ENCODE measurements at regions not wholly inside any gene's neighbourhood (a gene's known extent, or its start where the extent isn't known, plus 50 kb on each side); places are given as distances from the start of the nearest gene placed in this dataset.

DNA sequence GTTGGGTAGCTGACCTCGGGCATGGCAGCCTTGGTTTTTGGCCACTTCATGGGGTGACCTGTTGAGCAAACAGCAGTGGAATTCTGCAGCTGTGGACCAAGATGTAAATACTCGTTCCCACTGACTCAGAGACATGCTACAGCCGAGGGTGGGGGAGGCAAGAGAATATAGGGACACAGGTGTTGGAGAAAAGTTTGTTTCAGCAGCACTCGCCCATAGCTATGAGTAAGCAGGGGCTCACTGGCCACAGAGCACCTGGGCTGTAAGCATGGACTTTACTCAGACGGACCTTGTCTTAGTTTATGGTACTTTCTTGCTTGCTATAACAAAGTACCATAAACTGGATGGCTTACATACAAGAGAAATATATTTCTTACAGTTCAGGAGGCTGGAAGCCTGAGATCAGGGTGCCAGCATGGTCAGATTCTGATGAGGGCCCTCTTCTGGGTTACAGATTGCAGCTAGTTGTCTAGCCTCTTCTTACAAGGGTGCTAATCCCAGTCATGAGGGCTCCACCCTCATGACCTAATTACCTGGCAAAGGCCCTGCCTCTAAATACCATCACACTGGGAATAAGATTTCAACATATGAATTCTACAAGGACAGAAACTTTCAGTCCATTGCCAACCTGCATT lies 437.2 kb upstream of the DAB1 start:
- Histone ChIP-seq H3K4me3 (ENCODE audit: extremely low read depth, insufficient read depth, low read length, poor library complexity, severe bottlenecking) (no peak overlapping the region), H3K36me3 (ENCODE audit: control insufficient read depth, insufficient read depth, low read length) (no peaks in the 10 kb centered on the region), H3K27ac (ENCODE audit: low read depth, low read length, severe bottlenecking) (no peak overlapping the region), H3K4me1 (ENCODE audit: control insufficient read depth, insufficient read depth, low read length, poor library complexity, severe bottlenecking) (peaks cover 15% of the 10 kb centered on the region), H3K9me3 (ENCODE audit: control insufficient read depth, low read length) (no peaks in the 10 kb centered on the region)
- WGBS, 2 experiments (ENCODE audit: insufficient coverage in 2 of 2): 82 to 96% methylated on average over 3 to 4 of the region's 5 CpGs

DNA sequence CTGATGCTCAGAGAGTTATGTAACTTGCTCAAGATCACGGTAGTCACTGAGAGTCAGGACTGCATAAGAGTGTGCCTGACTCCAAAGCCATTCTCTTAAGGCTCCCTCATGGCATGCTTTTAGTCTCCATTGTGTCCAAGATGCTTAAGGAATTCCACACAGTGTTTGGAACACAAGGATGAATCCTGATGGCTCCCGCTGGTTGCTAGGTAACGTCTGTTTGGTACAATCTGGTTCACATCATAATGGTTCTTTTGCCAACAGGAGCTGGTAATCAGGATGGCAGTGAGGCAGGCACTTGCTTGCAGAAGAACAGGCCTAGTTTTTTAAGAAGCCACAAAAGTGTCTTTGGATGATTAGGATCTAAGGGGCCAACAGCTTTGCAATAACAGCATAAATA lies 436.5 kb upstream of the DAB1 start:
- H3K4me3 ChIP-seq (ENCODE audit: extremely low read depth, insufficient read depth, low read length, poor library complexity, severe bottlenecking): no peak overlapping the region
- peaks cover 15% of the 10 kb centered on the region for H3K4me1 ChIP-seq (ENCODE audit: control insufficient read depth, insufficient read depth, low read length, poor library complexity, severe bottlenecking)
- no peaks in the 10 kb centered on the region for H3K9me3 ChIP-seq (ENCODE audit: control insufficient read depth, low read length)
- H3K36me3 ChIP-seq (ENCODE audit: control insufficient read depth, insufficient read depth, low read length): no peaks in the 10 kb centered on the region
- no peak overlapping the region for H3K27ac ChIP-seq (ENCODE audit: low read depth, low read length, severe bottlenecking)
- 77 to 96% methylated on average over 3 of the region's 3 CpGs for WGBS, 2 experiments (ENCODE audit: insufficient coverage in 2 of 2)

DNA sequence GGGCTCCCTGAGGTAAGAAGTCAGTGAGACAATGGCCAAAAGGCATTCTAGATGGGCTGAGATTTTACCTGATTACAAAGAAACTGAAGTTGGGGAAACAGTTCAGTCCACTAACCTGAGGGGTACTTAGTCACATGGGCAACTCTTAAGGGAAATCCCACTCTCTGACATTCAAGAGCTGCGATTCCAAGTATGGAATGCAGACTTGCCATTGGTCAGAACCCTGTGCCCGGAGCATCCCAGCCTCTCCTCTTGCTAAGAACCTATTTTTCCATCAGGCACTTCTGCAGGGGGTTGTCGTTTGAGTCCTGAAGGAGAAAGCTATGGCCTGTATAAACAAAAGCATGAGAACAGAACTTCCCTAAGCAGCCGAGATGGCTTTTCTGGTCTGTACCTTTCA lies 434.9 kb upstream of the DAB1 start:
- 44 to 46% methylated on average over 3 of the region's 4 CpGs for WGBS, 2 experiments (ENCODE audit: insufficient coverage in 2 of 2)
- Histone ChIP-seq H3K4me1 (ENCODE audit: control insufficient read depth, insufficient read depth, low read length, poor library complexity, severe bottlenecking) (peaks cover 15% of the 10 kb centered on the region), H3K27ac (ENCODE audit: low read depth, low read length, severe bottlenecking) (no peak overlapping the region)

DNA sequence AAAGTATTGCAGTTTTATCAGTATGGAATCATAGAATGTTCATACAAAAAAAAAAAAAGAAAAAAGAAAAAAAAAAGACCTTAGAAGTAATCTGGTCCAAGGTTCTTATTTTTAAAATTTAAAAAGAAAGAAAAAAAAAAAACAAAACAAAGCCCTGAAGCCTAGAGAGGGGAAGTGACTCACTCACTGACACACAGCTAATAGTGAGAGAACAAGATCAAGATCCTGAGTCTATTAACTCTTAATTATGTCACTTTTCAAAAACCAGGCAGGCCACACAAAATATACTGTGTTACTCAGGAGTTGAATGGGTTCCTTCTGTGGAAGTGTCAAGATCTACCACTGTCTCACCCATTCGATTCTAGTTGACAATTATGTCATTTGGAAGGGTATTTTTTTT lies 433.9 kb upstream of the DAB1 start:
- Histone ChIP-seq H3K27ac (ENCODE audit: low read depth, low read length, severe bottlenecking) (no peak overlapping the region), H3K9me3 (ENCODE audit: control insufficient read depth, low read length) (no peaks in the 10 kb centered on the region), H3K36me3 (ENCODE audit: control insufficient read depth, insufficient read depth, low read length) (no peaks in the 10 kb centered on the region), H3K4me1 (ENCODE audit: control insufficient read depth, insufficient read depth, low read length, poor library complexity, severe bottlenecking) (peaks cover 15% of the 10 kb centered on the region), H3K4me3 (ENCODE audit: extremely low read depth, insufficient read depth, low read length, poor library complexity, severe bottlenecking) (no peak overlapping the region)
- WGBS, 2 experiments (ENCODE audit: insufficient coverage in 2 of 2): no CpG with 5 or more reads among the region's 1 CpG

More for the DNA sequence above, 434.9 kb upstream of the DAB1 start:
- H3K36me3 ChIP-seq (ENCODE audit: control insufficient read depth, insufficient read depth, low read length): no peaks in the 10 kb centered on the region
- H3K4me3 ChIP-seq (ENCODE audit: extremely low read depth, insufficient read depth, low read length, poor library complexity, severe bottlenecking): no peak overlapping the region
- H3K9me3 ChIP-seq (ENCODE audit: control insufficient read depth, low read length): no peaks in the 10 kb centered on the region

DNA sequence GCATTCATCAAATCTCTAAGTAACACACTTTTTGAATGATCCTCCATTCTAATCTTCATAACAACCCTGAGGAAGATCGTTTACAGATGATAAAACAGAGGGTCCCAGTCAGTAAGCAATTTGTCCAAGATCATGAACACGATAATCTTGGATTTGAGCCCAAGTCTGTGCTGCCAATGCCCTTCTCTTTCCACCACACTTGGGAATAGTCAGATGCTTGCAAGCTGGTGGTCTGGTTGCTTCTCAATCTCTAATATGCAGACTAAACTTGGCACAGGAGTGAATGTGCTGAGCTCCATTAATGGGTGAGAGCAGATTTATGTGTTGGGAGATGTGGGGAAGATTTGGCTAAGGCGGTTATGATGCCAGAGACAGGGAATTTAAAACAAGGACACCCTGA lies 430.6 kb upstream of the DAB1 start:
- H3K4me3 ChIP-seq (ENCODE audit: extremely low read depth, insufficient read depth, low read length, poor library complexity, severe bottlenecking): no peak overlapping the region
- WGBS, 2 experiments (ENCODE audit: insufficient coverage in 2 of 2): 89 to 93% methylated on average over 2 to 3 of the region's 3 CpGs
- no peaks in the 10 kb centered on the region for H3K36me3 ChIP-seq (ENCODE audit: control insufficient read depth, insufficient read depth, low read length)
- H3K4me1 ChIP-seq (ENCODE audit: control insufficient read depth, insufficient read depth, low read length, poor library complexity, severe bottlenecking): peaks cover 15% of the 10 kb centered on the region
- H3K27ac ChIP-seq (ENCODE audit: low read depth, low read length, severe bottlenecking): no peak overlapping the region
- H3K9me3 ChIP-seq (ENCODE audit: control insufficient read depth, low read length): no peaks in the 10 kb centered on the region

DNA sequence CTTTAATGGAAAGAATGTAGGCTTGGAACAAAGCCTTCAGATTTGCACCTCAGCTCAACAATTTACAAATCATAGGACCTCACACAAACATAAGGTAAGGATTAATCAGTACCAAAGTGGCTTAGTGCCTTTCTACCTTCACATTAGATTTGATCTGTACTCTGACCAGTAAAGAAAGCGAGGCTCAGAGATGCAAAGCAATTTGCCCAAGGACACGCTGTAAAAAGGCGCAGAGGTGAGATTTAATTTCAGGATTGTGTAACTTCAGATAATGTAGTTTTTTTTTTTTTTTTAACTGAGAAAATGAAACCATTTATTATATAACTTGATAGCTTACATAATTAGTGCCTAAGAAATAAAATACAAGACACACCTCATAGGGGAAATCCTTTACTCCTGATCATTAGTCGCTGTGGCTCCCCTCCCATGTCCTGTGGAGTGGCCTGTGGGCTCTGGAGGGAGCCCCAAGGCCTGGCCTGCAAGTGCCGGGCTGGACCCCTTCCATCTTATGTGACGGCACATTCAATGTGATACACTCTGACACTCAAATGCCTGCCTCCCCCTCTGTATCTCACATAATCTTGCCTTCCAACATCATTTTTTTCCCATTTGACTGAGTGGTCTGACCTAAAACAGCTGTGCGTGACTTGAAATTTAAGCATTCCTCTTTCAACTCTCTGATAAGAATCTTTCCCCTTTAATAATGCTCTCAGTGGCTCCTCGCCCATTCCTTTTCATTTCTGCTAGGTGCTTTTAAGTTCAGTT lies 426.5 kb upstream of the DAB1 start:
- Histone ChIP-seq H3K4me3 (ENCODE audit: extremely low read depth, insufficient read depth, low read length, poor library complexity, severe bottlenecking) (no peak overlapping the region), H3K9me3 (ENCODE audit: control insufficient read depth, low read length) (no peaks in the 10 kb centered on the region), H3K27ac (ENCODE audit: low read depth, low read length, severe bottlenecking) (no peak overlapping the region), H3K36me3 (ENCODE audit: control insufficient read depth, insufficient read depth, low read length) (no peaks in the 10 kb centered on the region), H3K4me1 (ENCODE audit: control insufficient read depth, insufficient read depth, low read length, poor library complexity, severe bottlenecking) (peaks cover 9% of the 10 kb centered on the region)
- WGBS, 2 experiments (ENCODE audit: insufficient coverage in 2 of 2): 83 to 88% methylated on average over 5 to 6 of the region's 8 CpGs

DNA sequence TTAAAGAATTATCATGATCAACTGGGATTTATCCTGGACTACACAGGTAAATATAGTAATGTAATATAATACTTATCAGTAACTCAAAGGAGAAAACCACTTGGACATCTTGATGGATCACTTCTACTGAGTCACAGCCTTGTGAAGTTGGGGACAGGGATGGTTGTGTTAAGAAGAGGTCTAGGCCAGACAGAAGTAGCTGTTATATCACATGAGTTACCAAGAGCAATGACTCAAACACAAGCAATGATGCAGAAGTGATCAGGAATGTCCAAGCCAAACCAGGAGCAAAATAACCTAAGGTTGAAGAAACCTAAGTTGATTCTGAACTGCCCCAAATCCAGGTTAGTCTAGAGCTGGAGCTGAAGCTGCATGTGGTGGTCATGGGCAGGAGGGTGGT lies 424.5 kb upstream of the DAB1 start:
- H3K27ac ChIP-seq (ENCODE audit: low read depth, low read length, severe bottlenecking): no peak overlapping the region
- H3K4me1 ChIP-seq (ENCODE audit: control insufficient read depth, insufficient read depth, low read length, poor library complexity, severe bottlenecking): peaks cover 13% of the 10 kb centered on the region
- H3K9me3 ChIP-seq (ENCODE audit: control insufficient read depth, low read length): no peaks in the 10 kb centered on the region
- no peaks in the 10 kb centered on the region for H3K36me3 ChIP-seq (ENCODE audit: control insufficient read depth, insufficient read depth, low read length)
- H3K4me3 ChIP-seq (ENCODE audit: extremely low read depth, insufficient read depth, low read length, poor library complexity, severe bottlenecking): no peak overlapping the region

DNA sequence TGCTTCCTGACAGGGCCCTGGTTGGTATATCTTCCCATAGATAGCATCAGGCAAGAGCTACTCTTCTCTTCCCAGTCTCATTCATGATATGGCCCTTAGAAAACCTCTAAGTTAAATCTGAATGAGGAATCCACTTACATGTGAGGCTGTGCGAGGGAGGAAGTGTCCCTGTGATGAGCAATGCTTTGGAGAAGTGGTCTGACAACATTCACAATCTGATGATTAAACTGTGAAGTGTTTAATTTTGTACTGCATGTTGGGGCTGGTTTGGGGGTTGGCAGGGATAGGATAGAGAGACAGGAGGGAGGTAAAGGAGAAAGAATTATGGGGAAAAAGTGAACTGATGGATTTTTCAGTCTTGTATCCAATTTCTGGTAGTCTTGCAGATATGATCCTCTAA lies 421.2 kb upstream of the DAB1 start:
- WGBS, 2 experiments (ENCODE audit: insufficient coverage in 2 of 2): 100% methylated on average over 1 of the region's 1 CpG; no CpG with 5 or more reads in 1 of the 2 experiments
- no peak overlapping the region for H3K27ac ChIP-seq (ENCODE audit: low read depth, low read length, severe bottlenecking)
- peaks cover 13% of the 10 kb centered on the region for H3K4me1 ChIP-seq (ENCODE audit: control insufficient read depth, insufficient read depth, low read length, poor library complexity, severe bottlenecking)
- no peaks in the 10 kb centered on the region for H3K36me3 ChIP-seq (ENCODE audit: control insufficient read depth, insufficient read depth, low read length)
- no peak overlapping the region for H3K4me3 ChIP-seq (ENCODE audit: extremely low read depth, insufficient read depth, low read length, poor library complexity, severe bottlenecking)
- H3K9me3 ChIP-seq (ENCODE audit: control insufficient read depth, low read length): peaks cover 12% of the 10 kb centered on the region

DNA sequence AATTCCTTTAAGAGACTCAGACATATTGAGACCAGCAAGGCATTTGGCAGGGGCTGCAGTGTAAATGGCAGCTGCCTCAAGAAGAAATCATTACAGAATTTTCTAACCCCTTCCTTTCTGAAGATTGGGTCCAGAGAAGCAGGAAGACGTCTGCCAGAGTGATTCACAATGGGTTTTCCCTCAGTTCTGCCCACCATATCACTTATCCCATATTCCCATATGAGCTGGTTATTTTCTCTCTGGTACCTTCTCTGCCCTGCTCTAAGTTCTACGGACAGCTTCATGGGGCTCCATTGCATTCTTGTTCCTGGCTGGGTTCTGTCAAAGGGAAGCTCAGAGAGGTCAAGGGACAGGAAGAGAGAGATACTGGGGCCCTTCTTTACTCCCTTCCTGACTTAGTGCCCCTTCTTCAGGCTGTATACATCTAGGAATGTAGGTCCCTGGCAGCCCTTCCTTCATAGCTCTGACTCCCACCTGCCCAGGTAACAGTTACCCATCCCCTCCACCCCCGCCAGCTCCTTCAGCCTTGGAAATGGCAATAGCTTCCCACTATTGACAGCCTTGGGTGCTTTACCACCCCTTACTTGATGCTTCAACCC lies 420.6 kb upstream of the DAB1 start:
- H3K36me3 ChIP-seq (ENCODE audit: control insufficient read depth, insufficient read depth, low read length): no peaks in the 10 kb centered on the region
- peaks cover 13% of the 10 kb centered on the region for H3K4me1 ChIP-seq (ENCODE audit: control insufficient read depth, insufficient read depth, low read length, poor library complexity, severe bottlenecking)
- peaks cover 12% of the 10 kb centered on the region for H3K9me3 ChIP-seq (ENCODE audit: control insufficient read depth, low read length)
- H3K27ac ChIP-seq (ENCODE audit: low read depth, low read length, severe bottlenecking): no peak overlapping the region
- H3K4me3 ChIP-seq (ENCODE audit: extremely low read depth, insufficient read depth, low read length, poor library complexity, severe bottlenecking): no peak overlapping the region
- whole genome bisulfite sequencing, 2 experiments (ENCODE audit: insufficient coverage in 2 of 2): 100% methylated on average over 2 to 3 of the region's 3 CpGs

DNA sequence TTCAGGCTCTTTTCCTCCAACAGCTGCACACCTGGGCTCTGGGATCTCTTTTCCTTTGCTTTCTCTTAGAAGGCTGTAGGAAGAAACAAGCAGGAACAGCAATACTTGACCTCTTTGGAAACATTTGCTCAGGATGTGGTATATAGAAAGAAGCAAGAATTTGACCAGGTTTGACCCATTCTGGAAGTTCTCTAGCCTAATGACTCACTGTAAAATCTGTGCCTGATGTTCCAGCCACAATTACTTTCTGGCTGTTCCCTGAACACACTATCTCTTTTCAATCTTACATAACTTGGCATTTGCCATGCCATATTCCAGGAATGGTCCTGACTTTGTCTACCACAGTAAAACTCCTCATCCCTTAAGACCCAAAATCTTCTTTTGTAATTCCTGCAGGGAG lies 419.9 kb upstream of the DAB1 start:
- Histone ChIP-seq H3K36me3 (ENCODE audit: control insufficient read depth, insufficient read depth, low read length) (no peaks in the 10 kb centered on the region), H3K4me1 (ENCODE audit: control insufficient read depth, insufficient read depth, low read length, poor library complexity, severe bottlenecking) (peaks cover 10% of the 10 kb centered on the region), H3K4me3 (ENCODE audit: extremely low read depth, insufficient read depth, low read length, poor library complexity, severe bottlenecking) (no peak overlapping the region), H3K9me3 (ENCODE audit: control insufficient read depth, low read length) (peaks cover 12% of the 10 kb centered on the region), H3K27ac (ENCODE audit: low read depth, low read length, severe bottlenecking) (no peak overlapping the region)

DNA sequence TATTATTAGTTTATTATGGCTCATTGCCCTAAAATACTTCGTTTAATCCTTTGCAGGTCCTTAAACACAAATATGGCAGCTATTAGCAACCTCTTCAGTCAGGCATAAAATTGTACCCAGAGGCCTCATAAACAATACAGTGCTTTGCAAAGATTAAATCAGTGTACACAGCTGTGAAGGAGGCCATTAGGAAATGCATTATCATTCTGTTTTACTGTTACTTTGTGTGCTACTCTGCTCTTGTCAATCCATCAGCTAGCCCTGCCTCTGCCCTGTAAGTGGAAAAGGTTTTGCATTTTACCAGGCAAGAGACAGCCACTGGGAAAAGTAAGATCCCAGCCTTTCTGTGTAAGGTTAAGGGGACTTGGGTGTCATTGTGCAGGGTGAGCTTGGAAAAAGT lies 415.7 kb upstream of the DAB1 start:
- Histone ChIP-seq H3K4me1 (ENCODE audit: control insufficient read depth, insufficient read depth, low read length, poor library complexity, severe bottlenecking) (no peaks in the 10 kb centered on the region), H3K9me3 (ENCODE audit: control insufficient read depth, low read length) (peaks cover 12% of the 10 kb centered on the region), H3K4me3 (ENCODE audit: extremely low read depth, insufficient read depth, low read length, poor library complexity, severe bottlenecking) (no peak overlapping the region), H3K36me3 (ENCODE audit: control insufficient read depth, insufficient read depth, low read length) (no peaks in the 10 kb centered on the region), H3K27ac (ENCODE audit: low read depth, low read length, severe bottlenecking) (no peak overlapping the region)
- no CpG with 5 or more reads among the region's 1 CpG for WGBS, 2 experiments (ENCODE audit: insufficient coverage in 2 of 2)
